Prostate gland (tissue), 2 donors: ENCODE measurements at regions not wholly inside any gene's neighbourhood (a gene's known extent, or its start where the extent isn't known, plus 50 kb on each side); places are given as distances from the start of the nearest gene placed in this dataset.

Source experiments
- DNase-seq: peaks from one replicate; pipeline ENCODE4 v3.0.0-alpha.2; 2019; ENCODE audit warnings: low spot score
- H3K27ac ChIP-seq, 2 donors: fragments of 200-600 bp; sonication (generic); 2 replicates each; pipeline ENCODE4 v1.5.1; 2017 to 2019
- H3K27me3 ChIP-seq: fragments of 200-600 bp; sonication (generic); replicated peaks from 2 replicates; pipeline ENCODE4 v1.5.1; 2019; ENCODE audit not compliant: insufficient read depth
- H3K36me3 ChIP-seq, 2 donors: fragments of 200-600 bp; sonication (generic); 1 replicate in 1 of 2; 2 replicates in 1 of 2; pipeline versions ENCODE4 v1.5.1 to v1.8.1; 2017 to 2019
- H3K4me1 ChIP-seq: fragments of 200-600 bp; sonication (generic); replicated peaks from 2 replicates; pipeline ENCODE4 v1.5.1; 2019
- H3K4me3 ChIP-seq, 2 donors: fragments of 200-600 bp; sonication (generic); 2 replicates each; pipeline ENCODE4 v1.5.1; 2017 to 2019
- H3K9me3 ChIP-seq: fragments of 200-600 bp; sonication (generic); 2 replicates; pipeline ENCODE4 v1.5.1; 2017
- CTCF ChIP-seq, 4 experiments: fragments of 200-600 bp in 2 of 4; fragments of 450-650 bp in 2 of 4; sonication (generic) in 2 of 4; IDR thresholded peaks; 1 replicate in 3 of 4; 2 replicates in 1 of 4; pipeline ENCODE4 v1.5.1; 2016 to 2019; ENCODE audit warnings: antibody characterized with exemption in 4 of 4, mild to moderate bottlenecking in 2 of 4, moderate library complexity in 2 of 4
- POLR2A ChIP-seq: fragments of 450-650 bp; IDR thresholded peaks from one replicate; pipeline ENCODE4 v1.6.1; 2016; ENCODE audit warnings: antibody characterized with exemption, mild to moderate bottlenecking
- POLR2AphosphoS5 ChIP-seq: sonication (generic); formaldehyde crosslinking; IDR thresholded peaks from one replicate; pipeline ENCODE4 v1.6.1; 2017; ENCODE audit warnings: antibody characterized with exemption
- WGBS: methylation state at CpG from one replicate; pipeline ENCODE4 v1.1.5; 2018; 5-methylcytosine and 5-hydroxymethylcytosine counted together
- intact Hi-C: fragments of 100-400 bp; cut with DNase I; formaldehyde crosslinking; loops from one replicate; pipeline ENCODE4 v1.14.2; 2022

- 84% methylated on average over 4 of the region's 4 CpGs for WGBS
These were observed 127.7 kb upstream of the RPS6KA3 start for GRCh38 chrX:20394451-20394850.

GRCh38 chrX:20393944-20394343 lies 127.2 kb upstream of the RPS6KA3 start:
- DNase-seq, result no peak
- H3K4me1 ChIP-seq, result no peaks in the 10 kb centered on the region
- no peaks in the 10 kb centered on the region for H3K36me3 ChIP-seq
- intact Hi-C loops, result no loop called here
- 53% methylated on average over 1 of the region's 1 CpG for WGBS
- TF ChIP-seq POLR2A (no peak), CTCF (IDR thresholded peaks at IDR 0.05) (no peak), POLR2AphosphoS5 (no peak)
- no peak overlapping the region for H3K4me3 ChIP-seq
- H3K27ac ChIP-seq, result no peak overlapping the region
- H3K27me3 ChIP-seq, result no peaks in the 10 kb centered on the region
- no peaks in the 10 kb centered on the region for H3K9me3 ChIP-seq

More at GRCh38 chrX:20394451-20394850, 127.7 kb upstream of the RPS6KA3 start:
- Histone ChIP-seq H3K4me1 (no peaks in the 10 kb centered on the region), H3K4me3 (no peak overlapping the region), H3K36me3 (no peaks in the 10 kb centered on the region), H3K9me3 (no peaks in the 10 kb centered on the region), H3K27ac (no peak overlapping the region), H3K27me3 (no peaks in the 10 kb centered on the region)
- no peak for DNase-seq
- intact Hi-C loops, result no loop called here
- TF ChIP-seq POLR2A (no peak), POLR2AphosphoS5 (no peak), CTCF (IDR thresholded peaks at IDR 0.05) (no peak)

- intact Hi-C loops, result no loop called here
- no peak for TF ChIP-seq CTCF (IDR thresholded peaks at IDR 0.05)
- TF ChIP-seq POLR2A, result no peak
- H3K27me3 ChIP-seq, result no peaks in the 10 kb centered on the region
- 69% methylated on average over 5 of the region's 5 CpGs for WGBS
- no peak overlapping the region for H3K4me3 ChIP-seq
- no peak for DNase-seq
- no peak overlapping the region for H3K27ac ChIP-seq
- no peaks in the 10 kb centered on the region for H3K9me3 ChIP-seq
- H3K4me1 ChIP-seq, result no peaks in the 10 kb centered on the region
- no peaks in the 10 kb centered on the region for H3K36me3 ChIP-seq
These were observed 121.9 kb upstream of the RPS6KA3 start for GRCh38 chrX:20388594-20388993.

GRCh38 chrX:20383477-20383876 lies 116.8 kb upstream of the RPS6KA3 start:
- WGBS, result 43% methylated on average over 1 of the region's 1 CpG
- no peaks in the 10 kb centered on the region for H3K27me3 ChIP-seq
- intact Hi-C loops, result no loop called here

More at GRCh38 chrX:20383477-20383876, 116.8 kb upstream of the RPS6KA3 start:
- Histone ChIP-seq H3K36me3 (no peaks in the 10 kb centered on the region), H3K9me3 (no peaks in the 10 kb centered on the region), H3K4me3 (no peak overlapping the region), H3K27ac (no peak overlapping the region), H3K4me1 (no peaks in the 10 kb centered on the region)
- TF ChIP-seq POLR2A, result no peak
- TF ChIP-seq POLR2AphosphoS5, result no peak
- TF ChIP-seq CTCF (IDR thresholded peaks at IDR 0.05), result no peak
- no peak for DNase-seq
